MCF 10A (cell line): ENCODE measurements at regions not wholly inside any gene's neighbourhood (a gene's known extent, or its start where the extent isn't known, plus 50 kb on each side); places are given as distances from the start of the nearest gene placed in this dataset.

Source experiments
- BruUV-seq: library from RNA; stranded (reverse); fragments of 400-500 nt; replicated peaks from 2 replicates; lab custom pipeline; 2021; lab: Mats Ljungman, UMichigan
- CTCF ChIA-PET: fragments of 300-600 bp; sonication (Branson Sonifier 250); formaldehyde crosslinking; extraction: SDS; loops from one replicate; lab custom pipeline; 2021; ENCODE audit warnings: antibody characterized with exemption, inconsistent platforms; lab: Yijun Ruan, JAX
- POLR2A ChIA-PET: fragments of 300-600, 350-650 bp; sonication (Branson Sonifier 250); formaldehyde crosslinking; extraction: SDS; loops from one replicate; lab custom pipeline; 2020; ENCODE audit warnings: antibody characterized with exemption, inconsistent platforms; lab: Yijun Ruan, JAX
- DNase-seq: peaks from one replicate; pipeline ENCODE4 v3.0.0-alpha.2; 2018; ENCODE audit not compliant: unreplicated experiment
- H3K27ac Mint-ChIP-seq: one replicate; pipeline ENCODE4 v1.8.0; 2022; ENCODE audit warnings: mild to moderate bottlenecking, low read depth, mixed read lengths; ENCODE audit not compliant: unreplicated experiment
- H3K27me3 Mint-ChIP-seq: one replicate; pipeline ENCODE4 v1.8.0; 2022; ENCODE audit warnings: mixed read lengths; ENCODE audit not compliant: insufficient read depth, unreplicated experiment
- H3K36me3 Mint-ChIP-seq: one replicate; pipeline ENCODE4 v1.8.0; 2022; ENCODE audit warnings: mild to moderate bottlenecking, moderate library complexity, mixed read lengths; ENCODE audit not compliant: insufficient read depth, unreplicated experiment
- H3K4me1 Mint-ChIP-seq: one replicate; pipeline ENCODE4 v1.8.0; 2022; ENCODE audit warnings: mixed read lengths; ENCODE audit not compliant: insufficient read depth, unreplicated experiment
- H3K4me3 Mint-ChIP-seq: one replicate; pipeline ENCODE4 v1.8.0; 2022; ENCODE audit warnings: mild to moderate bottlenecking, moderate library complexity, mixed read lengths; ENCODE audit not compliant: unreplicated experiment
- H3K9me3 Mint-ChIP-seq: one replicate; pipeline ENCODE4 v1.8.0; 2022; ENCODE audit warnings: mixed read lengths; ENCODE audit not compliant: unreplicated experiment
- CTCF ChIP-seq: fragments of 200-600 bp; IDR thresholded peaks from one replicate; pipeline ENCODE4 v1.8.0; 2022; ENCODE audit warnings: antibody characterized with exemption, mild to moderate bottlenecking; ENCODE audit not compliant: unreplicated experiment
- intact Hi-C: fragments of 100-400 bp; cut with micrococcal nuclease; formaldehyde crosslinking; loops from 2 replicates; pipeline ENCODE4 v1.14.1; 2022

- Mint-ChIP-seq H3K9me3 (peaks cover 42% of the 10 kb centered on the region), H3K27me3 (no peaks in the 10 kb centered on the region), H3K27ac (no peak overlapping the region), H3K4me1 (no peaks in the 10 kb centered on the region), H3K36me3 (no peaks in the 10 kb centered on the region), H3K4me3 (no peak overlapping the region)
- POLR2A ChIA-PET, result no interaction called here
- DNase-seq, result no peak
- TF ChIP-seq CTCF, result no peak
- BruUV-seq, result no TSS peak
- intact Hi-C loops, result no loop called here
- CTCF ChIA-PET, result interaction anchor here (0.7 kb wide), 1 partner anchor 100 kb away, joined by 3 read pairs; no protein-coding TSS in a partner anchor
These were observed 545.2 kb upstream of the CADM1 start for GRCh38 chr11:116049383-116049782.

- no peak overlapping the region for H3K27ac Mint-ChIP-seq
- no TSS peak for BruUV-seq
These were observed 541.9 kb upstream of the CADM1 start for GRCh38 chr11:116046127-116046526.

GRCh38 chr11:116044941-116045340, 540.7 kb upstream of the CADM1 start:
- Mint-ChIP-seq H3K27ac (no peak overlapping the region), H3K36me3 (no peaks in the 10 kb centered on the region), H3K9me3 (peaks cover 27% of the 10 kb centered on the region), H3K4me1 (no peaks in the 10 kb centered on the region), H3K27me3 (no peaks in the 10 kb centered on the region), H3K4me3 (no peak overlapping the region)
- CTCF ChIA-PET, result no interaction called here
- no peak for TF ChIP-seq CTCF
- DNase-seq, result no peak
- POLR2A ChIA-PET, result no interaction called here
- intact Hi-C loops, result no loop called here
- no TSS peak for BruUV-seq

More at GRCh38 chr11:116046127-116046526, 541.9 kb upstream of the CADM1 start:
- DNase-seq, result no peak
- intact Hi-C loops, result no loop called here
- Mint-ChIP-seq H3K4me3 (no peak overlapping the region), H3K36me3 (no peaks in the 10 kb centered on the region), H3K9me3 (peaks cover 27% of the 10 kb centered on the region), H3K4me1 (no peaks in the 10 kb centered on the region), H3K27me3 (no peaks in the 10 kb centered on the region)
- TF ChIP-seq CTCF, result no peak
- POLR2A ChIA-PET, result no interaction called here
- CTCF ChIA-PET, result no interaction called here

DNA sequence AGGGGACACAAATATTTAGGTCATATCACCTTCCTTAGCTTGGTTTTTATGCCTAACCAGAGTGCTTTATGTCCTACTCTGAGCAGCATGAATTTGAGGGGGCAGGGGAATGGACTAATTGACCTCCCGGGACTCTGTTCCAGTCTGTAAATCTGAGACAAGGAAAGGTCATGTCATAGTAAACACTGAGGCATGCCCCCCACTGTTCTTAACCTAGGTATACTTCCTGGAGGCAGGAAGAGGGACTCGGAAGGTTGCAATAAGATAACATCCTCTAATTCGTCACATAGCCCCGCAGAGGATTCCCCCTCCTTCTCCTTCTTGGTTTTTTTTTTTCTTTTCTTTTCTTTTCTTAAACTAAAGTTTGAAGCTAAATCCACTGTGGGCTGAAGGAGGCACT, 540.3 kb upstream of the CADM1 start:
- no TSS peak for BruUV-seq
- TF ChIP-seq CTCF, result no peak
- Mint-ChIP-seq H3K27ac (no peak overlapping the region), H3K4me1 (no peaks in the 10 kb centered on the region), H3K27me3 (no peaks in the 10 kb centered on the region), H3K4me3 (no peak overlapping the region), H3K36me3 (no peaks in the 10 kb centered on the region), H3K9me3 (peaks cover 27% of the 10 kb centered on the region)
- ChIA-PET POLR2A (interaction anchor here (0.6 kb wide), 1 partner anchor 152 kb away, joined by 3 read pairs; no protein-coding TSS in a partner anchor), CTCF (no interaction called here)
- intact Hi-C loops, result no loop called here
- no peak for DNase-seq
